ENCODE measurements at regions not wholly inside any gene's neighbourhood (a gene's known extent, or its start where the extent isn't known, plus 50 kb on each side); places are given as distances from the start of the nearest gene placed in this dataset.

- DNase-seq (ENCODE audit: low spot score) = no peak
Observed at GRCh38 chr14:49008363-49008762, 577.8 kb downstream of the RPS29 start.

DNA sequence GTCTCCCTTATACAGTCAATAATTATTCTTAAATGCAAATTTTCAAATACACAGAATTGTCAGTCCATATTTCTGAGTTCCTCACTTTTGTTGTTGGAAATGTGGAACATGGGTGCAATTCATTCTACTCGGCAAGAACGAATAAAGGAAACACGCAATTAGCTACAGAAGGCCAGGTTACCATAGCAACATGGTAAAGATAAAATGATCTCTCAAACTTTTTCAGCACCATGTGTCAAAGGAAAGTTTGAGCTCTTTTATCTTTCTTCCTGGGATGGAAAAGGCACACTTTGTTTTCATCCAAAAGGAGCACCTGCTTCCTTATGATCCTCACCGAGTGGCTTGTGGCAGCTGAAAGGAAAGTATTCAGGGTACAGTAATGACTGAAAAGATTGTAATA is 595.0 kb downstream of the RPS29 start:
- no peak for DNase-seq (ENCODE audit: low spot score)

DNA sequence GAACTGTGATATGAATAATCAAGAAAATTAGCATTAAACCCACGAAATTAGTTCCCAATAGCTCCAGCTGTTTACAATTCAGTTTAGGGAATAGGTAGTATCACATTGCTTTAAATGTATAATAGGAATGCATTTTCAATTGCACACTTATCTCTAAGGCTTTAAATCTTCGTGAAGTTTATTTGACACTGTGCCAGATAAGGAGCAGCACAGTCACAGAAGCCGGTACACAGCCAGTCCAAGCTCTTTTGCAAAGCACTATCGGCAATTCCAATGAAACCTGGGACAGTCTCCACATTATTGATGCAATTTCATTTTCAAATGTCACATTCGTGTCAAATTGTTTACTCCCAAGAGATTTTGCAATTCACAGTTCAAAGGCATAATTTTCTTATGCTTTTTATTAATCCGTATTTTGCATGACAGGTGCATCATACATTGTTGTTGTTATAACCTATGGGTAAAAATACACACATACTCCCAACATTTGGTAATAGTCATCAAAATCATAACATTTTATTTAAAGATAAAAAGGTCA is 602.8 kb downstream of the RPS29 start:
- DNase-seq (ENCODE audit: low spot score) = no peak

- no peak for DNase-seq (ENCODE audit: low spot score)
Observed at GRCh38 chr14:48974994-48975393, 611.2 kb downstream of the RPS29 start.

GRCh38 chr14:48973151-48973550 is 613.0 kb downstream of the RPS29 start:
- DNase-seq (ENCODE audit: low spot score) = no peak

- DNase-seq (ENCODE audit: low spot score) = no peak
Observed at GRCh38 chr14:48970943-48971342, 615.2 kb downstream of the RPS29 start.

DNA sequence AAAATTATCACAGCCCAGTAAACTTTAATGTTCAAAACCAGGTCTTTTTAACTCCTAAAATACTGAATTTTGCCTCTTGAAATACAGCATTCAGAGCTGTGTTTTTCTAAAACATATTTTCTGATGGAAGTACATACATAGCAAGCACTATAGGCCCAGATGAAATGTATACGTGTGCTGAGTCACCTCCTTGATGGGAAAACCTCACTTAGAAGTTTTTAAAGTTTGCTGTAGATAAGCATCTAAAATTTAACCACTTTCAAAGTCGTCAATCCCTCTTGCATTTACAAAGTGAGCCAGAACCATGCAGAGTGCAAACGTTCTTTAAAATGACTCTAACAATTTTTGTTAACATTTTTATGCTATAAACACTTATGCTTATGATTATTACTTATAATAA is 618.8 kb downstream of the RPS29 start:
- DNase-seq (ENCODE audit: low spot score) = no peak

DNA sequence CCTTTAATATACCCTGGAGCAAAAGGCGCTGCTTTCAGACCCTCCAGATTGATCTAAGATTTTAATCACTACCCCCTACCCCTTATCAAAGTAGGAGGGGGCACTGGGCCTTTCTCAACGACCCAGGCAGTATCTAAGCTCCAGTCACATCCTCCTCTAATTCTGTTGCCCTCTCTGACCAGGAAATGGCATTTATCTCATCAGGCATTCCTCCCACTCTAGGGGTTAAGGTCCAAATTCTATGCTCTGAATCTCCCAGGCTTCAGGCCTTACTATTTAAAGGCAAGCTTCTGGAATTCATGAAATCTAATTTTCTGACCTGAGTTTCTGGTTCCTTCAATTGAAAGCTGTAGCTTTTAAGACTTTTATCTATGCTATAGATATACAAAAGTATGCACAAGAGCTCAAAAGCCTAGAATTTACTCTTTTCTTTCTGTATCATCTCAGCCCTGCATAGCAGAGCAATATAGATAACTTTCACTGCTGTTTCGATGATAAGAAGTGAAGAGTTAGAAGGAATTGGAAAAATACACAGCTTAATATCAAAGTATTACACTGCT is 622.9 kb downstream of the RPS29 start:
- DNase-seq (ENCODE audit: low spot score) = no peak

DNA sequence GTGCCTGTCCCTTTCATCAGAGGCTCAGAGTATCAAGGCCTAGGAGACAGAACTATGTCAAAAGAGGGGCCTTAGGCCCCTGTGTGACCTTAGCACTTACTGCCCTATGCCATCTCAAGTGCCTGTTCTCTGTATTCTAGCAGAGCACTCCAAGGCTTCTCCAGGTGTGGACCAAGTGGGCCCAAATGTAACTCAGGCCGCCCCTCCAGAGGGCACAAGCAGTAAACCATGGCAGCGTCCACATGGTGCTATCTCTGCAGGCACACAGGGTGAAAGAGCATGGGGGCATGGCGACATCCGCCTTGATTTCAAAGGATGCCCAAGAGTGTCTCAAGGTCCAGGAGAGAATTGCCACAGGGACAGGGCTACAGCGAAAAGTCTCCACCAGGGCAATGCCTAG is 628.7 kb downstream of the RPS29 start:
- DNase-seq (ENCODE audit: low spot score) = no peak

GRCh38 chr14:48955857-48956256 is 630.3 kb downstream of the RPS29 start:
- no peak for DNase-seq (ENCODE audit: low spot score)

GRCh38 chr14:48954446-48954845 is 631.7 kb downstream of the RPS29 start:
- no peak for DNase-seq (ENCODE audit: low spot score)

DNA sequence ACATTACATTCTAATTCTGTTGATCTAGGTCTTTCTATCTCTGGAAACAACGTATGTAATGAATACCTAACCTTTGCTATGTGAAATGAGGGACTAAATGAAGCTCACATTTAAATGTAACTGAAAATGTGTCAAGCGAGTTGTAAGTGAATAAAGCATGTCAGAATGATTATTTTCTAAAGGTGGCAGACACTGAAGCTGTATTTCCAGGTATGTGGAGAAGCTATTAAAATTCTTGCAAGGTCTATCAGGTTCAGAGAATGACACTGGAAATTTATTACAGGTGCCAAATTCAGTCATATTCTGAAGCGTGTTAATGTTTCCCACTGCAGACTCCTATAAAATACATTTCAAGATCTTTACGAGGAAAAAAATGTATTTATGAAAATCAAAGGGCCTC is 641.4 kb downstream of the RPS29 start:
- DNase-seq (ENCODE audit: low spot score) = no peak

DNA sequence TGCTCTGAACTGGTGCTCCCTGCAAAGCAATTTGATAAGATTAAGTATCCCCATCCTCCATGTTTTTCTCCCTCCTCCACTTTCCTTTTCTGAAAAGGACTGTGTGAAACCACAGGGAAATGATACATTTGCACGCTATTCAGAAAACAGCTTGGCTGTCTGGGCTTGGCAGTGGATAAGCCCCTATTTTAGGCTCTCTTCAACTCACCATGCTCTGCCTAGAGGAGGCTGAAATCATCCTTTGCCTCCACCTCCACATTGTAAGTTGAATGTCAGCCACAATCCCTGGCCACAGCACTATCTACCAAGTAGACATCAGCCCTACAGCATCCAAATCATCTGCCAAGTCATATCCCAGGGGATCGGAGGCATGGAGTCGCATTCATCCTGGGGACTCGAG is 642.3 kb downstream of the RPS29 start:
- no peak for DNase-seq (ENCODE audit: low spot score)

DNA sequence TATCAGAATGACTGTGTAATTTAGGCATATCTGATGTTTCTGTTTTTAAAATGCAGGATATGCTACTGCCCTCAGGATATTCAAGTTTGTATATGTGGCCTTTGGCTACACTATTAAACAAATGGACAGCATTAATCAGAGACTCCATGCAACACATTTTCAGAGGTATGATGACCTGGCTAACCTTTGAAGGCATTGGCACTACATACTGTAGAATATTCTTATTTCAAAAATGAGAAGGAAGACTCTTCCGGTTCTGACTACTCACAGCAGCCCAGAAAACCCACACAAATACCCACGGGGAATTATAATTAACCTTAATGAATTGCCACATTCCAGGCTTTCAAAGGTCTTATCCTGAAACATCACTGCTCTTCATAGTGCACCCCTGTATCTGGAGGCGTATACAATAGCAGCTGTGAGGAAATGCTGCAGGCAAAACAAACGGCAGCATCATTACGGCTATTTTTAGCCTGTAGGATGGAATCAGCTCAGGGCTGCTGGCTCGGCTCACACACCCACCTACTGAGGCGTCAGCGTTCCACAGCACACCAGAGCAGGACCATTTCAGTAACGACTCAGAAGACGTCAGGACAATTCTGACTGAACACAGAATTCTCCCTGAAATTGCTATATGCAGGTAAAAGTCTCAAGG is 648.5 kb downstream of the RPS29 start:
- no peak for DNase-seq (ENCODE audit: low spot score)

DNA sequence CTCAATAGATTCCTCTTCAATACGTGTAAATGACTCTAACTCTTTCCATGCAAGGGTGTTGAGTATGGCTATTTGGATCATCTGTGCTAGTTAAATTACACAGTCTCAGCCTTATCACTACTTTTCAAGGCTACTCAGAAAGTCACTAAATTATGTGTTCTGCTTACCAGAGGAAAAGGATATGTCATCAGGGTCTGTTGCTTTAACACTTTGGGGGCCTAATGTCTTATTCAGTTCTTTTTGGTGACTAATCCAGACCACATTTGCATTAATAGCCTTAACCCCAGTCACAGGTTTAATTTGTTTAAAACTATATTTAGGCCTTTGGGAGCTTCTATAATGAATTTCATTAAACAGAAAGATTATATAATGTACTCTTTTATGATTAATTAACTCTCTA is 649.3 kb downstream of the RPS29 start:
- no peak for DNase-seq (ENCODE audit: low spot score)

GRCh38 chr14:48936362-48936761 is 649.8 kb downstream of the RPS29 start:
- peak; percentile 3 for DNase-seq (ENCODE audit: low spot score)

DNA sequence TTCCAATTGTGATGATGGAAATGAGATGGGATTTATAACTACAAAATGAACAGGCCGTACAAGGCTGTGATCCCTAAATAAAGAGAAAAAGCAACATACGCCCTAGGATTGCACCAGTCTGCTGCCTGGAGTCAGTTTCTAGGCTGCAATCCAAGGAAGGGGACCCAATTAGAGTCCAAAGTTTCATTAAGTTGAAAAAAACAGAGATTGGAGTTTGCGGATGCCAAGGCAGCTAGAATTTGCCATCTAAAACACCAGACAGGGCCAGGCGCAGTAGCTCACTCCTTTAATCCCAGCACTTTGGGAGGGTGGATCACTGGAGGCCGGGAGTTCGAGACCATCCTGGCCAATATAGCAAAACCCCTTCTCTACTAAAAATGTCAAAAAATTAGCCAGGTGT is 661.0 kb downstream of the RPS29 start:
- no peak for DNase-seq (ENCODE audit: low spot score)

DNA sequence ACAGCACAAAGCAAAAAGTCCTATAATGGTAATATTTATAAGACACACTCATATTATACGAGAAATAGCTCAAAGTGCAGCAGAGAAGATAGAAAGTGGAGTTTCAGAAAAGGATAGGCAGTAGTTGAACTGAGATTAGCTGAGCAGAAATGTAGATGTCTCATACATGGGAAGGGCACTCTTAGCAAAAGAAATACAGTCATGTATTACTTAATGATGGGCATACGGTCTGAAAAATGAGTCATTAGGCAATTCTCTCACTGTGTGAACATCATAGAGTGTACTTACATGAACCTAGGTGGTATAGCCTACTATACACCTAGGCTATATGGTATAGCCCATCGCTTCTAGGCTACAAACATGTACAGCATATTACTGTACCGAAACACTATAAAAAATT is 671.3 kb downstream of the RPS29 start:
- DNase-seq (ENCODE audit: low spot score) = no peak

- no peak for DNase-seq (ENCODE audit: low spot score)
Observed at GRCh38 chr14:48914382-48914781, 671.8 kb downstream of the RPS29 start.

- no peak for DNase-seq (ENCODE audit: low spot score)
Observed at GRCh38 chr14:48900565-48900964, 685.6 kb downstream of the RPS29 start.

DNA sequence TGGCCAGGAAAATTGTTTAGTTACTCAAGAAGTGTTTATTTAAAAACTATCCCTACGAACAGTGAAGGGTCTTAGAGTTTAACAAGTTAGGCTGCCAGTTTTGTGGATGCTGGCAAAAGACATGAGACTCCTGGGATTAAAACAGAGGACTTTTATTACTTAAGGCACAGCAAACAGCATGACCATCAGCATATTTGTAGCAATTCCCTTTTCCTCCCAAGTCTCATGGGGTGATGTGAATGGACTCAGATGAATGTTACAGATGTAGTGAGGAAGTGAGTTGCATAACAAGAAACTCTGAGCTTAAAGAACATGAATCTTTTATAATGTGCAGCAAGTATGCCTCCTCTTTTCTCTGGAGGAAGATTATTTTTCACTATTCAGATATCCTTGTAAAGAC is 695.8 kb downstream of the RPS29 start:
- no peak for DNase-seq (ENCODE audit: low spot score)

DNA sequence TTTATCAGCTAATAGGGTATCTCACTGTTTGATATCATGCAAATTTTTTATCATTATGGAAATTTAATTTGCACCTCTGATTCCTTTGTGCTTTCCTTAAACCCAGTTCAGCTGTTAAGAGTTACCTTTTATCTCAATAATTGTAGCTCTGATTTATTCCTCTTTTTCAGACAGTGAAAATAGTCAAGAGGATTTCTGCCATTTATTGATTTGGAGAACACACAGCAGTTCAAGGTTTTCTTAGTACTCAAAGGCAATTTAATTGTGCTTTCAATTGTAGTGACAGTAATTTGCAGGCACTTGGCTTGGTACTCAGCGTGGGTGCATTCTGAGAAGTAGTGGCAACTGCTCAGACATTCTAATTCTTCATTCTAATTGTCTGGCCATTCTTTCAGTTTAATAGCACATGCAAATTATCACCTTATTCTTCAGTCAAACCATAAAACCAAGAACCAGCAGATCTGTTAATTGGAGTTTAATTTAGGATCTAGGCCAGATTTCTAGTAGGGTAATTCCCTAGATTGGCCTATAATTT is 709.3 kb downstream of the RPS29 start:
- DNase-seq (ENCODE audit: low spot score) = no peak

DNA sequence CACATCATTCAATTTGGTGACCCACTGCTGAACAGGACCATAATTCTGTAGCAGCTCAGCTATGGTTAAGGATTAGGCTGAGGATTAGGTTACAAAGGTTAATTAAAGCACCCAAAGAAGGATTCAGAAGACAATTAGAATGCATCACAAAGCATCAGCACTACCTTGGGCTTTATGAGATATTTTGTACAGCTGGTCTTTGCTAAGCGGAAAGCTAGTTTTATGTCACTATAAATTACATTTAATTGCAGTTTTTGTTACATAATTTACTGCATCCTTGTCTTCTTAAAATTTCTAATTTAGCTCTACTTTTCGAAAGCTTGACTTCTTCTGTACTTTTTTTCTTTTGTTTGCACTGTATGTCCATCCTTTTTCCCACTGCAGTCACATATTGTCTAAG is 711.5 kb downstream of the RPS29 start:
- no peak for DNase-seq (ENCODE audit: low spot score)

GRCh38 chr14:48857366-48857765 is 728.8 kb downstream of the RPS29 start:
- DNase-seq (ENCODE audit: low spot score) = no peak
